ENCODE measurements at regions not wholly inside any gene's neighbourhood (a gene's known extent, or its start where the extent isn't known, plus 50 kb on each side); places are given as distances from the start of the nearest gene placed in this dataset.

DNA sequence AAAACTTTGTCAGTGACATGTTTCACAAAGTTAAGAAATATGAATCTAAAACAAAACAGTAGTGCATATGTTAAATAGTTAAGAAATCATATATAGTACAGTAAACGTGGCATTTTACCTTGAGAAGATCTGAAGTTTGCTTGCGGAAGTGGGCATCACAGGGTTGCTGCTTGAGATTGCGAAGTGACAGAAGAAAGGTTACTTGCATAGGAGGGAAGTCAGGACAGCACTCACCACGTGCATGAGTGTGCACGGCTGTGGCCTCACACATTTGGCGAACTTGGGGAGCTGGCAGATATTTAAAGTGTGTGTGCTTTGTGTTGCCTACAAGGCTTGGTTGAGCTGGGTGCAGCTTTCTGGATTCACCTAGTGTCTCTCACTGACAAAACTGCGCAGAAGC is 431.5 kb upstream of the ARID1B start:
- no peaks in the 10 kb centered on the region for H3K79me2 ChIP-seq (ENCODE audit: insufficient read depth)
- WGBS, 2 experiments (ENCODE audit: low coverage in 1 of 2, low lambda C conversion rate in 2 of 2, missing lambda C conversion rate in 2 of 2), result 26 to 32% methylated on average over 7 of the region's 7 CpGs

DNA sequence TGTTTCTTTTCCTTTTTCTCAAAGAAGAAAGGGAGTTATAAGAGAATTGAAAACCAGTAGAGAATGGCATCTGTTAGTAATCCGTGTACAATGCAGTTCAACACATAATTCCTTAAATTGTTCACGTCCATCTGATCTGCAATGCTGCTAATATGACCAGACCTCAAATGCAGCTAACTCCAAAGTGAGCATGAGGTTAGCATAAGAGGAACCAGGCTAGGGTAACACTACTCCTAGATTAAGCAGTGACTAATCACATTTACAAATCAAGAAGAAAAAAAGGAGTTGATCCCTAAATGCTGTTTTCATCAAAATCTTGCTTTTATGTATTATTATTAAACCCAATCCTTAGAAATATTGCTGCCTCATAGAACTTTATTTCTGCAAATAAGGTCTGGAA is 432.7 kb upstream of the ARID1B start:
- Histone ChIP-seq H3K27me3 (replicated peaks; ENCODE audit: insufficient read depth) (no peaks in the 10 kb centered on the region), H3K4me3 (no peak overlapping the region), H3K36me3 (ENCODE audit: low read depth) (no peaks in the 10 kb centered on the region), H3K79me2 (ENCODE audit: insufficient read depth) (no peaks in the 10 kb centered on the region), H3K27ac (no peak overlapping the region), H3K9ac (no peak overlapping the region), H3K9me2 (ENCODE audit: insufficient read depth) (no peaks in the 10 kb centered on the region), H3F3A (ENCODE audit: insufficient read depth) (no peaks in the 10 kb centered on the region), H3K4me1 (ENCODE audit: insufficient read depth) (no peaks in the 10 kb centered on the region), H3K4me2 (ENCODE audit: unreplicated experiment) (no peak overlapping the region), H4K20me1 (ENCODE audit: insufficient read depth) (no peaks in the 10 kb centered on the region), H2AFZ (no peak overlapping the region), H3K9me3 (ENCODE audit: low read depth) (no peaks in the 10 kb centered on the region)
- TF ChIP-seq EZH2phosphoT487 (IDR thresholded peaks at IDR 0.05; ENCODE audit: insufficient read depth, low read depth), result no peak
- no peak for TF ChIP-seq EZH2 (IDR thresholded peaks at IDR 0.05; ENCODE audit: insufficient read depth, poor library complexity, severe bottlenecking)
- in situ Hi-C loops (cut with MboI), result no loop called here
- no peak for DNase-seq
- 9 to 13% methylated on average over 2 of the region's 2 CpGs for WGBS, 2 experiments (ENCODE audit: low coverage in 1 of 2, low lambda C conversion rate in 2 of 2, missing lambda C conversion rate in 2 of 2)

More for the DNA sequence above, 431.5 kb upstream of the ARID1B start:
- Histone ChIP-seq H3K27me3 (replicated peaks; ENCODE audit: insufficient read depth) (no peaks in the 10 kb centered on the region), H3F3A (ENCODE audit: insufficient read depth) (no peaks in the 10 kb centered on the region), H2AFZ (no peak overlapping the region), H3K4me2 (ENCODE audit: unreplicated experiment) (no peak overlapping the region), H4K20me1 (ENCODE audit: insufficient read depth) (no peaks in the 10 kb centered on the region), H3K9ac (no peak overlapping the region), H3K27ac (no peak overlapping the region), H3K9me2 (ENCODE audit: insufficient read depth) (no peaks in the 10 kb centered on the region), H3K4me1 (ENCODE audit: insufficient read depth) (no peaks in the 10 kb centered on the region), H3K4me3 (no peak overlapping the region), H3K36me3 (ENCODE audit: low read depth) (no peaks in the 10 kb centered on the region), H3K9me3 (ENCODE audit: low read depth) (no peaks in the 10 kb centered on the region)
- DNase-seq, result no peak
- in situ Hi-C loops (cut with MboI), result no loop called here
- TF ChIP-seq EZH2 (IDR thresholded peaks at IDR 0.05; ENCODE audit: insufficient read depth, poor library complexity, severe bottlenecking) (no peak), EZH2phosphoT487 (IDR thresholded peaks at IDR 0.05; ENCODE audit: insufficient read depth, low read depth) (no peak)

DNA sequence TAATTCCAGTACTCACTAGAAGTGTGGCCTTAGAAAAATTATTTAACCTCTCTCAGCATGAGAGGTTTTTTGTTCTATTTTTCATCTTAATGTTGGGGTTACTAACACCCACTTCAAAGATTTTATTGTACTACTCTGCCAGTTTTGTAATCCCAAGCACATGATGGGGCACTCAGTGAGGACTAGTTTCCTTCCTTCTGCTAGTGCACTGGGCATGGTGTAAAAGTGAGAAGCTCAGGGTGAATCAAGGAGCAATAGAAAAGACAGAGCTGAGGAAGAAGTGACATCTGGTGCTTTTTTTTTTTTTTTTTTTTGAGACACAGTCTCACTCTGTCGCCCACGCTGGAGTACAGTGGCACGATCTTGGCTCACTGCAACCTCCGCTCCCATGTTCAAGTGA is 439.4 kb upstream of the ARID1B start:
- Histone ChIP-seq H2AFZ (no peak overlapping the region), H3K9me3 (ENCODE audit: low read depth) (no peaks in the 10 kb centered on the region), H3K79me2 (ENCODE audit: insufficient read depth) (no peaks in the 10 kb centered on the region), H3K4me2 (ENCODE audit: unreplicated experiment) (no peak overlapping the region), H4K20me1 (ENCODE audit: insufficient read depth) (no peaks in the 10 kb centered on the region), H3K4me1 (ENCODE audit: insufficient read depth) (no peaks in the 10 kb centered on the region), H3K27me3 (replicated peaks; ENCODE audit: insufficient read depth) (no peaks in the 10 kb centered on the region), H3K9me2 (ENCODE audit: insufficient read depth) (no peaks in the 10 kb centered on the region), H3K4me3 (no peak overlapping the region), H3K27ac (no peak overlapping the region), H3K36me3 (ENCODE audit: low read depth) (no peaks in the 10 kb centered on the region), H3F3A (ENCODE audit: insufficient read depth) (no peaks in the 10 kb centered on the region), H3K9ac (no peak overlapping the region)
- in situ Hi-C loops (cut with MboI), result no loop called here
- no peak for DNase-seq
- 79 to 80% methylated on average over 4 of the region's 4 CpGs for WGBS, 2 experiments (ENCODE audit: low coverage in 1 of 2, low lambda C conversion rate in 2 of 2, missing lambda C conversion rate in 2 of 2)
- TF ChIP-seq EZH2 (IDR thresholded peaks at IDR 0.05; ENCODE audit: insufficient read depth, poor library complexity, severe bottlenecking) (no peak), EZH2phosphoT487 (IDR thresholded peaks at IDR 0.05; ENCODE audit: insufficient read depth, low read depth) (no peak)

DNA sequence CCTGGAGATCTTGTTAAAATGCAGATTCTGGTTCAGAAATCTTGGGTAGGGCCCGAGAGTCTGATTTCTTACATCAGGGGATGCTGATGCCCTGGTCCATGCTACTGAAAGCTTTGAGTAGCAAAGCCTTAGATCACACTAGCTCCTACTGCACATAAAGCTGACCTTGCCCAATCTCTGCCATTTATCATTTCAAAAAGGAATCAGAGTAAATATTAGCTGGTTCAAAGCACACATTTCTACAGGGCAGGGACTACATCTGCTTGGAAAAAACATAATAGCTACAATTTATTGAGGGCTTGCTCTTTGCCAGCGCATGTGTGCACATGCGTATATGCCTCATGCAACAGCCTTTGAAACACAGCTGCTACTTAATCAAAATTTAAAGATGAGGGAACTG is 440.4 kb upstream of the ARID1B start:
- Histone ChIP-seq H2AFZ (no peak overlapping the region), H4K20me1 (ENCODE audit: insufficient read depth) (no peaks in the 10 kb centered on the region), H3K9me2 (ENCODE audit: insufficient read depth) (no peaks in the 10 kb centered on the region), H3K79me2 (ENCODE audit: insufficient read depth) (no peaks in the 10 kb centered on the region), H3K9me3 (ENCODE audit: low read depth) (peaks cover 3% of the 10 kb centered on the region), H3K27me3 (replicated peaks; ENCODE audit: insufficient read depth) (no peaks in the 10 kb centered on the region), H3K36me3 (ENCODE audit: low read depth) (no peaks in the 10 kb centered on the region), H3K4me3 (no peak overlapping the region), H3K4me2 (ENCODE audit: unreplicated experiment) (no peak overlapping the region), H3K27ac (no peak overlapping the region), H3K4me1 (ENCODE audit: insufficient read depth) (no peaks in the 10 kb centered on the region), H3F3A (ENCODE audit: insufficient read depth) (no peaks in the 10 kb centered on the region), H3K9ac (no peak overlapping the region)
- no peak for DNase-seq
- 7 to 19% methylated on average over 3 of the region's 3 CpGs for WGBS, 2 experiments (ENCODE audit: low coverage in 1 of 2, low lambda C conversion rate in 2 of 2, missing lambda C conversion rate in 2 of 2)
- no peak for TF ChIP-seq EZH2phosphoT487 (IDR thresholded peaks at IDR 0.05; ENCODE audit: insufficient read depth, low read depth)
- TF ChIP-seq EZH2 (IDR thresholded peaks at IDR 0.05; ENCODE audit: insufficient read depth, poor library complexity, severe bottlenecking), result no peak
- in situ Hi-C loops (cut with MboI), result no loop called here

DNA sequence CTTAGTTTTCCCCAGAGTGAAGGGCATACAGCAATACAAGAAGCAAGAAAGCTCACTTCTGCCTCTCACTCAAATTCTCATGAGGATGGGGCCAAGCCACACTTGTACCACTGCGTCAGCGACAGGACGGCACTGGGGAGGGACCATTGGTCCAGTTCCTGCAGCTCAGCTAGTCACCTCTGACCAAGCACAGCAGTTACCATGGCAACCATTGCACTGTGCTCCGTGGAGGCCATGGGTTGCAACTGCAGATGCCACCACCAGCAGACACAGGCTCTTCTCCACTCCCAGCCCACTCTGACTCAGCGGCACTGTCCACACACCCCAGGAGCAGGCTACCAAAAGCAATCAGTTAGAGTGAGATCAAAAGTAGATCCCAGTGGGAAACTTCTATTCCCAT is 441.1 kb upstream of the ARID1B start:
- DNase-seq, result no peak
- H3K27ac ChIP-seq, result no peak overlapping the region
- H3K9me2 ChIP-seq (ENCODE audit: insufficient read depth), result no peaks in the 10 kb centered on the region
- no peaks in the 10 kb centered on the region for H3K27me3 ChIP-seq (replicated peaks; ENCODE audit: insufficient read depth)
- H3K9ac ChIP-seq, result no peak overlapping the region
- H3K4me2 ChIP-seq (ENCODE audit: unreplicated experiment), result no peak overlapping the region
- no peak overlapping the region for H2AFZ ChIP-seq
- H3K9me3 ChIP-seq (ENCODE audit: low read depth), result peaks cover 3% of the 10 kb centered on the region
- in situ Hi-C loops (cut with MboI), result no loop called here
- H3K36me3 ChIP-seq (ENCODE audit: low read depth), result no peaks in the 10 kb centered on the region
- 47 to 54% methylated on average over 5 of the region's 5 CpGs for WGBS, 2 experiments (ENCODE audit: low coverage in 1 of 2, low lambda C conversion rate in 2 of 2, missing lambda C conversion rate in 2 of 2)
- no peak overlapping the region for H3K4me3 ChIP-seq
- H4K20me1 ChIP-seq (ENCODE audit: insufficient read depth), result no peaks in the 10 kb centered on the region
- no peaks in the 10 kb centered on the region for H3K79me2 ChIP-seq (ENCODE audit: insufficient read depth)
- no peaks in the 10 kb centered on the region for H3F3A ChIP-seq (ENCODE audit: insufficient read depth)
- no peaks in the 10 kb centered on the region for H3K4me1 ChIP-seq (ENCODE audit: insufficient read depth)
- no peak for TF ChIP-seq EZH2 (IDR thresholded peaks at IDR 0.05; ENCODE audit: insufficient read depth, poor library complexity, severe bottlenecking)
- no peak for TF ChIP-seq EZH2phosphoT487 (IDR thresholded peaks at IDR 0.05; ENCODE audit: insufficient read depth, low read depth)

All from GM23248 (cell line).